HG03354 (cell line): ENCODE measurements at regions not wholly inside any gene's neighbourhood (a gene's known extent, or its start where the extent isn't known, plus 50 kb on each side); places are given as distances from the start of the nearest gene placed in this dataset.
"Not testable (repeated sequence)": the region's sequence is repeated elsewhere in the genome, so short reads cannot be mapped to it uniquely, and the experiment has no call there.

Experiments used
- ATAC-seq: cut with Tn5 transposase; IDR thresholded peaks from one replicate; pipeline ENCODE4 v1.9.1; 2021; ENCODE audit warnings: mild to moderate bottlenecking; ENCODE audit not compliant: unreplicated experiment, poor library complexity, severe bottlenecking

DNA sequence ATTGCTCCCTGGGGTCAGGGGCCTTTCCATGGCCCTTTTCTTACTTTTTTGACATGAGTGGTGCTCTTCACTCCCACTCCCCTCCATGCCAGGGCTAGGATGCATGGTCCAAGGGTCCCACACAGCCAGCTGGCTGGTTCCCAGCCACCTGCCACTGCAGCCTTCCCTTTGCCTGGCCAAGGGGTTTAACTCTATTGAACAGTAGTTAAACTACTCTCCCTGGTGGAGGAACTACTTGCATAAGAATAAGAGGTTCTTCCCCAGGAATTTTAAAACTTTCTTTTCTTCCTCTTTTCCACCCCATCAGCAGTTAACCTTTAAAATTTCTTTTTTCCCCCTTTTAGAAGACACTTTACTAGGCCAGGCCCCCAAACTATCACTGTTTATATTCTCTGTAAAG is 1532.8 kb upstream of the ACO1 start:
- no peak for ATAC-seq

DNA sequence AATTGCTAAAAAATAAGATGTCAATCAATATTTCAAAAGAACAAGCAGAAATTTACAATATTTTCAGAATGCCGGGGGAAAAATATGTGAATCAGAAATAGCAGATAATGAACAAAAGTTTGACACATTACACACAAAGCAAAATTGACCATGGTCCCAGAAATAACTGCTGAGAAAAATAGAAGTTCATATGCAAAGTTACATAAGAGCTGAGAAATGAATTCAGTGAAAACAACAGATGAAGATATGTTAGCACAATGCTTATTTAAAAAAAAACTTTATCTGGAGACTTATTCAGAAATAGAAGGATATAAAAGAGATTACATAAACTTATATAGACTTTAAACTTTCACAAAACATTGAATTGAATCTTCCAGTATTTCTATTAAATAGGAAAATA is 1483.7 kb upstream of the ACO1 start:
- no peak for ATAC-seq

DNA sequence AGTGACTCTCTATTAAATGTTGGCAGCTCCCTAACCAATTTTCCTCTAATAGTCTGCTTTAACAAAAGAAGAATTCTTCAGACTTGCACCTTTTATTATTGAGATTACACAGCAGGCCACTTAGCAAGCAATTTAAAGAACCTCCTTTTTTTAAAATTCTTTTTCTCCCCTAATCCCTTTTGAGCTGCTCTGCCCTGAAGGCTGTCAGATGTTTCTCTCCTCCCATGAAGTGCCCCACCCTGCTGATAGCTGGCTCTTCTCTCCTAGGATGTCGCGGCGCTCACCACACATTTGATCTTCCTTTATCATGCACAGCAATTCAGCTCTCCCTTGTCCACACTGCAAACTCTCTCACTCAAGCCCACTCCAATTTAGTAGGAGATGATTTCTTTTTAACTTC is 1471.1 kb upstream of the ACO1 start:
- no peak for ATAC-seq

DNA sequence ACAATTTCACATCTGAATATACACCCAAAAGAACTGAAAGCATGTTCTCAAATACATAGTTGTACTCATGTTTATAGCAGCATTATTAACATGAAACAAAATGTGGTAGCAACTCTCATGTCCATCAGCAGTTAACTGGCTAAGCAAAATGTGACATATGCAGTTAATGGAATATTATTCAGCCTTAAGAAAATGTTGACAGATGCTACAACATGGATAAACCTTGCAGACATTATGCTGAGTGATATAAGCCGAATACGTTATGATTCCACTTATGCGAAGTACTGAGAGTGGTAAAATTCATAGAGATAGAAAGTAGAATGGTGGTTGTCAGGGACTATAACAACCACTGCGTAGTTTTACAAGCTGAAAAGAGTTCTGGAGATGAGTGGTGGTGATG is 1469.0 kb upstream of the ACO1 start:
- no peak for ATAC-seq

DNA sequence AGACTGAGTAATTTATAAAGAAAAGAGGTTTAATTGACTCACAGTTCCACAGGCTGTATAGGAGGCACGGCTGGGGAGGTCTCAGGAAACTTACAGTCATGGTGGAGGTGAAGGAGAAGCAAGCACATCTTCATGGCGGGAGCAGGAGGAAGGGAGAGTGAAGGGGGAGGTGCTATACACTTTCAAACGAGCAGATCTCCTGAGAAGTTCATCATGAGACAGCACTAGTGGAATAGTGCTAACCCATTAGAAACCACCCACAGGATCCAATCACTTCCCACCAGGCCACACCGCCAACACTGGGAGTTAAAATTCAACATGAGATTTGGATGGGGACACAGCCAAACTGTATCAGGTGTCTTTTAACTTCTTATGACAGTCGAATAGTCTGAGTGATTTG is 1459.3 kb upstream of the ACO1 start:
- ATAC-seq = no peak

DNA sequence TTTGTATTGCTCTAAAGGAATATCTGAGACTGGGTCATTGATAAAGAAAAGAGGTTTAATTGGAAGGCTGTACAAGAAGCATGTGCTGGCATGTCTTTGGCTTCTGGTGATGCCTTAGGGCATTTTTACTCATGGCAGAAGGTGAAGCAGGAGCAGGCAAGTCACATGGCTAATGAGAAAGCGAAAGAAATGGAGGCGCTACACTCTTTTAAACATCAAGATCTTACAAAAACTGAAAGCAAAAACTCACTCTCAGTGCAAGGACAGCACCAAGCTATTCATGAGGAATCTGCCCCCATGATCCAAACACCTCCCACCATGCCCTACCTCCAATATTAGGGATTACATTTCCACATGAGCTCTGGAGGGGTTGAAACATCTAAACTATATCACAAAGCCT is 1458.8 kb upstream of the ACO1 start:
- no peak for ATAC-seq

DNA sequence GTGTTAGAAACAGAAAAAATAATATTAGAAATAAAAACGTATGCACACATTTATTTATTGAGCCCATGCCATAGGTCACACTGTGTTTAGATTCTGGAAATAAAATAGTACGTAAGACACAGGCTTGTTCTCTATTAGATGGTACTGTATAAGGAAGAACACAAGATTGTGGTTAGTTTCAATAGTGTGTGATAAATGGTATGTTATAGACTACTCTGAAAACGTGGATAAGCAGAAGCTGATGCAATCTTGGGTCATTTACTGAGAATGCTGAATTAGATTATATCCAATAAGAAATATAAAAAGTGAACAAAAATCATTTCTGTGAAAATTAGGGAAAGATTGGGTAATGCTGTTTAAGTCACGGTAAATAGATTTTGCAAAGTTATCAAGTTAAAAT is 1456.4 kb upstream of the ACO1 start:
- no peak for ATAC-seq

DNA sequence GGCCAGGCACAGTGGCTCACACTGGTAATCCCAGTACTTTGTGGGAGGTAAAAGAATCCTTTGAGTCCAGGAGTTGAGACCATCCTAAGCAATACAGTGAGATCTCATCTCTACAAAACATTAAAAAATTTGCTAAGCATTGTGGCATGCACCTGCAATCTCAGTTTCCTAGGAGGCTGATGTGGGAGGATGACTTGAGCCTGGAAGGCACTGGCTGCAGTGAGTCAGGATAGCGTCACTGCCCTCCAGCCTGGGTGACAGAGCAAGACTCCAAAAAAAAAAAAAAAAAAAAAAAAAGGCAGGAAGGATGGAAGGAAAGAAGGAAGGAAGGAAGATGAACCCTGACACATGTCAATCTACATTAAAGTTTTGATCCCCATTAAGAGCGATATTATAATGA is 1452.2 kb upstream of the ACO1 start:
- no peak for ATAC-seq

DNA sequence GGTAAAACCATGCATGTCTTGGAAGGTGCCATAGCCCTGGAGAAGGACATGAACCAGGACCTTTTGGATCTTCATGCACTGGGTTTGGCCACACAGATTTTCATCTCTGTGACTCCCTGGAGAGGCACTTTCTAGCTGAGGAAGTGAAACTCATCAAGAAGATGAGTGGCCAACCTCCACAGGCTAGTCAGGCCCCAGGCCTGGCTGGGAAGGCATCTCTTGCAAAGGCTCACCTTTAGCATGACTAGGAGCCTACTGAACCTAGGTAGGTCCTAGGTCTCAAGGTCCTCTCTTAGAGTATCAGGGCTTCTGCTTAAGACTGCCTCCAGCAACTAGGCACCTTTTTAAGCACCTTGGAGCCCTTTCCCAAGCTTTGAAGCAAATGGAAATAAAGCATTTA is 1448.7 kb upstream of the ACO1 start:
- ATAC-seq = no peak

DNA sequence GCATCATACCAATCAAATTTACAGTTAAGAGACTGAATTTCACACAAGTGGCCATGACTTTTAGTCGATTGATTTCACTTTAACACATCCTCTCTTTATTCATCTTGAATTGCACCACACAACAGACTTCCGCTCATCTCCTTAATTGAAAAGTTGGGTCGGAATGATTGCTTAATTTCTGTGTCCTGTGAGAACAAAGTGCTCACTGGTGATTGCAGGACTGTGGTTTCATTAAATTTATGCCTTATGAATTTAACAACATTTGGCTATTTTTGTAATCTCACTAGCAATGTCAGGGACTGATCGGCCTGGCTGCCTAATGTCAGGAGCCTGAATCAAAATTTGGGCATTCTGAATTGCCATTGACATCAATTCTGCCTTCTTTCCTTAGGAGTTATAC is 1447.3 kb upstream of the ACO1 start:
- ATAC-seq = no peak

DNA sequence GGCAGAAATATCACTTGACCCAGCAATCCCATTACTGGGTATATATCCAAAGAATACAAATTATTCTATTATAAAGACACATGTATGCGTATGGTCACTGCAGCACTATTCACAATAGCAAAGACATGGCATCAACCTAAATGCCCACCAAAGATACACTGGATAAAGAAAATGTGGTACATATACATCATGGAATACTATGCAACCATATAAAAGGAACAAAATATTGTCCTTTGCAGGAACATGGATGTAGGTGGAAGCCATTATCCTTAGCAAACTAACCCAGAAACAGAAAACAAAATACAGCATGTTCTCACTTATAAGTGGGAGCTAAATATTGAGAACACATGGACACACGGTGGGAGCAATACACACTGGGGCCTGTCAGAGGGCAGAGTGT is 1441.6 kb upstream of the ACO1 start:
- not testable (repeated sequence) for ATAC-seq

DNA sequence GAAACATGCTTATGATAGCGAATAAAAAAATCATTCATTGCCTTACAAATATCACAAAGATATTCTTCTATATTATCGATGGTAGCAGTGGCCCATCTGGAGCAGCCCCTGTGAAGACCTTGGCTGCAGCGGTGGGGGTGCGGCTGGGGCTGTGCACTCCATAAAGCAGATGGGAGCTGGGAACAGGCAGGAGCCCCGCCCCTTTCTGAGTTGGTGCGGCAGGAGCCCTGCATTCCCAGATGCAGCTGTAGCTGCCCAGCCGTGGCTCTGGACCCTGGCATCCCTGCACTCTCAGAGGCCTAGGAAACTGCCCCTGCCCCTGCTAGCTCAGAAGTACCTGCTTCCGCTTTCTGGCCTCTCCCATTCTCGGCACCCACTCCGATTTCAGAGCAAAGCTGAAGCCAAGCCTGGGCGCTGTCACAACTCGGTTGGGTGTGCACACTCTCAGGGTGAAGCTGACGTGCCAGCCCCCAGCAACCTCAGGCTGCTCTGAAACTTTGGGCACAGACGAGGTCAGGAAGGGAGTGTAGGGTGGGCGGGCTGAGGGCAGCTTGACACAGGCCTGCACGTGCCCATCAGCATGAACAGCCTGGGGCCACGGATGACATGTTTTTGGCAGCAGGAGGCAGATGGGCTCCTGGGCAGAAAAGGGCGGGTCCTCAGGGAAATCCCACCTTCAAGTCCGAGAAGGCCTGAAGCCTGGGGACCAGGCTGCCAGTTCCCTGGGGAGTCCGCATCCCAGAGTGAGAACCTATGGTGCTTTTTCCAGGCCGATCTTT is 1440.8 kb upstream of the ACO1 start:
- no peak for ATAC-seq

DNA sequence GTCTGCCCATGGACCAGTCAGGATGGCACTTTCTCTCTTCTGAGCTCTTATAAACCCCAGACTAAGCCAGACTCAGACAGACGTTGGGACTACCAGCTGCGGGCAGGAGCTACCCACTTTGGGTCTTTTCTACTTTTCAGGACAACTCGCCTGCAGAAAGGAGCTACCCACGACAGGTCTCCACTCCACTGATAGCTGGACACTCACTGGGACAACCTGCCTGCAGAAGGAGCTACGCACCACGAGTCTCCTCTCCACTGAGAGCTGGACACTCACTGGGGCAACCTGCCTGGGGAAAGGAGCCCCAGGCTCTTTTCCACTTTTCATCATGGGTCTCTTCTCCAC is 1440.2 kb upstream of the ACO1 start:
- no peak for ATAC-seq

DNA sequence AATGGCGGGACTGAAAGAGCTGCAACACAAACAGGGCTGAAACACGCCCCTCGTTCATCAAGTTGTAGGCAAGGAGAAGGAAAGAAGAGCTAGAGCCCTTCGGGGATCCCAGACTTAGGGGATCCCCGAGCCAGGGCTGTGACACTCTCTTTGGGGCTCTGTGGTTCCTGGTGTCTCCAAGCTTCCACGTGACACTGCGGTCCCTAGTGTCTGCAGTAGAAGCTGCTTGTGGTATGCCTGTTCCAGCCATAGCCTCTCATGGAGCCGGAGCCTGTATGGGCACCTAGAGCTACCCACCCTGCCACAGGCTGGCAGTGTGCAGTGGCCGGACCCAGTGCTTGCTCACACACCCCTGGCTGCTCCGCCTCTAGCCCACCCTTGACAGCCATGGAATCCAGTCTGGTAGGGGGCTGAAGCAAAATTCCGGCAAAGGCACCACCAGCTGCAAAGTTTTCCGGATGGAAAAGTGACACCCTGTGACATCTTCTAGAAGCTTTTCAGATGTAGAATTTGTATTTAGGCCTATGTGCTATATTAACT is 1439.6 kb upstream of the ACO1 start:
- ATAC-seq = no peak

DNA sequence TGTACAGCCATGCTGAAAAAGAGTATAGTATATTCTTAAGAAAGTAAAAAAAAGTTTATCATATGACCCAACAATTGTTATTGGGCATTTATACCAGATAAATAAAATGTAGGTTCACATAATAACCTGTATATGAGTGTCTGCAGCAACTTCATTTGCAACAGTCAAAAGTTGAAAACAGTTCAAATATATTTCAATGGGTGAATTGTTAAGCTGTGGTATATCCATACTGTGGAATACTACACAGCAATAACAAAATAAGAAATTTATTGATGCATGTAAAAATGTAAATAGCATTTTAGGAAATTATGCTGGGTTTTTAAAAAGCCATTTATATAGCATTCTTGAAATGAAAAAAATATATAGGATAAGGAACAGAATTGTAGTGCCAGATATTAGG is 1420.1 kb upstream of the ACO1 start:
- no peak for ATAC-seq

DNA sequence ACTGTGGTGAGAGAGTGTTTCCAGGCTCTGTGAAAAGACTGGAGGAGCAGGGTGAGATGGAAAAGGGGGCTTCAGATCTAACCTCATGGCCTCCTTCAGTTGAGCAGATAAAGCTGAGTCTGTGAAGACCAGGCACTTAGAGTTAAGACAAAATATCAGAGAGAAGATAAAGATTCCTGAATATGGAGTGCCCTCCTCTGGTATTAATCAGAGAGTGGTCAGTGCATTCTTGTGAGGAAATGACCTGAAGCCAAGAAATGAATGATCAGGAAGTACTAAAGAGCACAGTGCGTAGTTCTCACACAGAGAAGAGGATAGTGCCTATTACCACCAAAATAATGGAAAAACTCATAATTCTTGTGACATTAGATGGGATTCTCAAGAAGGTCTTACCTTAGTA is 1417.0 kb upstream of the ACO1 start:
- no peak for ATAC-seq

DNA sequence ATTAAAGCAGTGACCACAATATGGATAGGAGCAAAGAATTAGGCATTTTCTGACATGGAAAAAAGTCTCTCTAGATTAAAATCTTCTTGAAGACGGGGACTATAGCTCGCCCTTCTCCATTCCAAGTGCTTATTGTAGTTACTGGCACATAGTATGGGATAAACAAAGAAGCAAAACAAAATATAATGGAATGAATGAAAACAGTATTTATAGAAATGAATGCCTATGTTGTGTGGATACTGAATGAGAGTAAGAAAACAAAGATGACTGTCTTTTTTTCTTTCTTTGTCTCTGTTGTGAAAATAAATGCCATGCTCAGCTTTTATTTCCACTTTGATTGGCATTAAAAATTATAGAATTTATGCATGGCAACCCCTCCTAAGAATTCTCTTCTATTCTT is 1414.3 kb upstream of the ACO1 start:
- ATAC-seq = no peak

DNA sequence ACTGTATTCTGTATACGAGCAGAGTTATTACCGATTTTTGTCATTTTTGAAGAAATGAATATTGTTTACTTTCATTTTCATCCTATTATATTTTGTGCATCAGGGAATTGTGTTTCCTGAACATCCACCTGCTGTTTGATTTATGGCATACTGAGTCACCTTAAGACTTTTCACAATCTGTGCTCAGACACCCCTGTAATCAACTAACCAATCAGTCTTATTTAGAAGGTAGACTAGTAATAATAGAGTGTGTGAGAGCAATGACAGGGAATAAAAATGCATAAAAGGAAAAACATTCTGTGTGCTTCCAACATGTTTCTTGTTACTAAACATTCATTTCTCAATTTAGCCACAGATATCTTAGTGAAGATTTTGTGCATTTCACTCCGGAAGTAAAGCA is 1413.6 kb upstream of the ACO1 start:
- ATAC-seq = no peak

DNA sequence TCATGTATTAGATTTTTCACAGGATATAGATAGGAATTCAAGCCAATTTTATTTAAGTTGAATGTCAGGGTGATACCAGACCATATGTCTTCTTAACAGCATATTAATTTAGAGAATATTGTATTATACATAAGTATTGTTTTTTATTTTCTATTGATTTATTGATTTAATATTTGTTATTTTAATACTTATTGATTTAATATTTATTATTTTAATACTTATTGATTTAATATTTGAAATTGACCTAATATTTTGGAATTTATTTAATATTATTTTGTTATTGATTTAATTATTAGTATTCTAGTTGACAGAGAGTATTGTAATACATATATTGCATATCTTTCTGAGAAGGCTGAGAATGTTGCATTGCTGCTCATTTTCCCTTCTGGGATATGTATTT is 1411.8 kb upstream of the ACO1 start:
- ATAC-seq = no peak

DNA sequence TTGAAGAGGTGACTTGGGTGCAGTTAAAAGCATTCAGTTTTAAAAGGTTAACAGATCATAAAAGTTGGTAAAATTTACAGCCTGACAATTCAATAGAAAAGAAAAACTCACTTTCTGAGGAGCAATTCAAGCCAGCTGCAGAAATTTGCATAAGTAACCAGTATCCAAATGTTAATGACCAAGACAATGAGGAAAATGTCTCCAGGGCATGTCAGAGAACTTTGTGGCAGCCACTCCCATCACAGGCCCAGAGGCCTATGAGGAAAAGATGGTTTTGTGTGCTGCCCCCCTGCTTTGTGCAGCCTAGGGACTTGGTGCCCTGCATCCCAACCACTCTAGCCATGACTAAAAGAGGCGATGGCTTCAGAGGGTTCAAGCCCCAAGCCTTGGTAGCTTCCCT is 1406.5 kb upstream of the ACO1 start:
- no peak for ATAC-seq

DNA sequence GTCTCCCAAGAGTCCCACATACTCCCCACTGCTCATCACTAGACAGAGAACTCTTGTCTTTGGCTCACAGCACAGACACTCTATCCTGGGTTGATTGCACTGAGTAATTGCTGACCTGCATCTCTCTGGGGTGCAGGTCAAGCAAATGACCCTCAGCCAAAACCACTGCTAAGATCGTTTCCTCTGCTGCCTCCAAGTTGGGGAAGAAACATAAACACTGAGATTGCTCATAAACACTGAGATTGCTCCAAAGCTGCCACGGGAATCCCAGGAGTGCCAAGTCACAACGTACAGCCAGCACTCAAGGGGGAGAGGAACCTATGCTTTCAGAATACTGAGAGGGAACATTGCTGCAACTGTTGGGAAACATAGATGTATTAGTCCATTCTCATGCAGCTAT is 1402.1 kb upstream of the ACO1 start:
- ATAC-seq = no peak
